Tibial nerve (tissue), 4 donors: ENCODE measurements at regions not wholly inside any gene's neighbourhood (a gene's known extent, or its start where the extent isn't known, plus 50 kb on each side); places are given as distances from the start of the nearest gene placed in this dataset.

Experiments used
- CTCF ChIP-seq, 5 experiments: fragments of 200-600 bp in 3 of 5; fragments of 450-650 bp in 2 of 5; sonication (generic) in 3 of 5; IDR thresholded peaks; one replicate each; pipeline ENCODE4 v1.5.1; 2016 to 2019; ENCODE audit warnings: antibody characterized with exemption in 5 of 5, mild to moderate bottlenecking in 3 of 5, moderate library complexity in 2 of 5
- EP300 ChIP-seq, 2 donors: sonication (generic); formaldehyde crosslinking; IDR thresholded peaks; one replicate each; pipeline ENCODE4 v1.6.1; 2017; ENCODE audit warnings: antibody characterized with exemption in 2 of 2, mild to moderate bottlenecking in 1 of 2

GRCh38 chr2:240223631-240224030 is 83.2 kb upstream of the OTOS start:
- no peak for TF ChIP-seq CTCF (IDR thresholded peaks at IDR 0.05)
- TF ChIP-seq EP300 (IDR thresholded peaks at IDR 0.05): no peak
